Mesothelial cell of epicardium (in vitro differentiated cells): ENCODE measurements at regions not wholly inside any gene's neighbourhood (a gene's known extent, or its start where the extent isn't known, plus 50 kb on each side); places are given as distances from the start of the nearest gene placed in this dataset.

ENCODE experiments used
- DNase-seq, 2 experiments: peaks; one replicate each; pipeline ENCODE4 v3.0.0; 2021; ENCODE audit warnings: low spot score in 2 of 2; ENCODE audit not compliant: unreplicated experiment in 2 of 2
- H3K27ac Mint-ChIP-seq: 2 replicates; pipeline ENCODE4 v1.8.0; 2021; ENCODE audit warnings: mixed read lengths
- H3K27me3 Mint-ChIP-seq: 2 replicates; pipeline ENCODE4 v1.8.0; 2021; ENCODE audit warnings: low read depth, mixed read lengths
- H3K36me3 Mint-ChIP-seq: 2 replicates; pipeline ENCODE4 v1.8.0; 2021; ENCODE audit warnings: mixed read lengths
- H3K4me1 Mint-ChIP-seq: 2 replicates; pipeline ENCODE4 v1.8.0; 2021; ENCODE audit warnings: mixed read lengths
- H3K4me3 Mint-ChIP-seq: 2 replicates; pipeline ENCODE4 v1.8.0; 2021; ENCODE audit warnings: mild to moderate bottlenecking, moderate library complexity, mixed read lengths
- H3K9me3 Mint-ChIP-seq: 2 replicates; pipeline ENCODE4 v1.8.0; 2021; ENCODE audit warnings: mixed read lengths
- CTCF ChIP-seq: fragments of 200-600 bp; sonication (generic); IDR thresholded peaks from one replicate; pipeline ENCODE4 v1.5.0; 2021; ENCODE audit warnings: antibody characterized with exemption; ENCODE audit not compliant: unreplicated experiment

DNA sequence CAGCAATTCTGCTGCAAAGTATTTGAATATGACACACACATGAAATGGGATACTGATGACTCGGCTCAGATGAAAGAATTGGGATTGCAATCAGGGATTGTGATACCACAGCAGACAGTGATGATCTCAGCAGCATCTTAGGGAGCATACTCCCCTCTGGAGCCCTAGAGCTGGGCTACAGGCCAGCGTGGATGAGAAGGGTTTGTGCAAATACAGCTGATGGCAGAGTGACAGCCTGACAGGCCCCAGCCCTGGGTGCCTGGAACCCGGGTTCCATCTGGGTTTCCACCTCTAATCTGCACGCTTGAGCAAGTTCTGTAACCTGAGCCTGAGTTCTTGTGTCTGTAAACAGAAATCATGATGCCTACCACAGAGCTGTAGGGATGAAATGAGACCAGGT is 418.0 kb downstream of the LRATD1 start:
- Mint-ChIP-seq H3K36me3 (no peaks in the 10 kb centered on the region), H3K9me3 (no peaks in the 10 kb centered on the region), H3K4me1 (no peaks in the 10 kb centered on the region), H3K27ac (no peak overlapping the region), H3K4me3 (no peak overlapping the region), H3K27me3 (peaks cover 22% of the 10 kb centered on the region)
- DNase-seq: no peak
- no peak for TF ChIP-seq CTCF

- TF ChIP-seq CTCF: no peak
- no peaks in the 10 kb centered on the region for H3K4me1 Mint-ChIP-seq
- DNase-seq: no peak
- no peaks in the 10 kb centered on the region for H3K36me3 Mint-ChIP-seq
- no peak overlapping the region for H3K27ac Mint-ChIP-seq
- no peak overlapping the region for H3K4me3 Mint-ChIP-seq
- peaks cover 27% of the 10 kb centered on the region for H3K27me3 Mint-ChIP-seq
- H3K9me3 Mint-ChIP-seq: no peaks in the 10 kb centered on the region
Observed at GRCh38 chr2:15053542-15053941, 421.0 kb downstream of the LRATD1 start.

DNA sequence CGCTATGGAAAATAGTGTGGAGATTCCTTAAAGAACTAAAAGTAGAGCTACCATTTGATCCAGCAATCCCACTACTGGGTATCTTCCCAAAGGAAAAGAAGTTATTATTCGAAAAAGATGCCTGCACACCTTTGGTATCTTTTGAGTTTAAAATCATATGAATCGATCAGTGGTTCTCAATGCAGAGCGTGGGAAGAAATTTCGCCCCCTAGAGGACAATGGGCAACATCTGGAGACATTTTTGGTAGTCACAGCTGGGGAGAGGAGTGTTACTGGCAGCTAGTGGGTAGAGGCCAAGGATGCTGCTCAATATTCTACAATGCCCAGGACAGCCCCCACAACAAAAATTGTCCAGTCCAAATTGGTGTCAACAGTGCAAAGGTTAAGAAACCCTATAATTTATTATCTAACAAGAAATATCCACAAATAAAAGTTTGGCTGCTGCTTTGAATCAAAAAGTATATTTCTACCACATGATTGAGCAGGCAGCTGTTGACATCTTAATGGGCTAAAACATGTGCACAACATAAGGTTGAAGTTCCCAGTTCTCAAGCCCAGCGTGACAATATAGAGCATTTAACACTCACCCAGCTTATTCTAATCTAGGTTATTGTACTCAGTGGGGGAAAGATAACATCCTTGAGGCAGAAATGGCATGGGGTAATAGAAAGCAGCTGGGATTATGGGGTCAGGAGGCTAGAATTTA is 425.7 kb downstream of the LRATD1 start:
- H3K9me3 Mint-ChIP-seq: no peaks in the 10 kb centered on the region
- peaks cover 29% of the 10 kb centered on the region for H3K27me3 Mint-ChIP-seq
- no peak overlapping the region for H3K27ac Mint-ChIP-seq
- H3K4me1 Mint-ChIP-seq: no peaks in the 10 kb centered on the region
- no peak overlapping the region for H3K4me3 Mint-ChIP-seq
- no peak for TF ChIP-seq CTCF
- no peak for DNase-seq
- H3K36me3 Mint-ChIP-seq: no peaks in the 10 kb centered on the region

- no peak overlapping the region for H3K27ac Mint-ChIP-seq
- no peaks in the 10 kb centered on the region for H3K36me3 Mint-ChIP-seq
- TF ChIP-seq CTCF: no peak
- peaks cover under 1% of the 10 kb centered on the region for H3K9me3 Mint-ChIP-seq
- no peaks in the 10 kb centered on the region for H3K4me1 Mint-ChIP-seq
- no peak for DNase-seq
- no peak overlapping the region for H3K4me3 Mint-ChIP-seq
- peaks cover 27% of the 10 kb centered on the region for H3K27me3 Mint-ChIP-seq
Observed at GRCh38 chr2:15058721-15059157, 426.2 kb downstream of the LRATD1 start.

DNA sequence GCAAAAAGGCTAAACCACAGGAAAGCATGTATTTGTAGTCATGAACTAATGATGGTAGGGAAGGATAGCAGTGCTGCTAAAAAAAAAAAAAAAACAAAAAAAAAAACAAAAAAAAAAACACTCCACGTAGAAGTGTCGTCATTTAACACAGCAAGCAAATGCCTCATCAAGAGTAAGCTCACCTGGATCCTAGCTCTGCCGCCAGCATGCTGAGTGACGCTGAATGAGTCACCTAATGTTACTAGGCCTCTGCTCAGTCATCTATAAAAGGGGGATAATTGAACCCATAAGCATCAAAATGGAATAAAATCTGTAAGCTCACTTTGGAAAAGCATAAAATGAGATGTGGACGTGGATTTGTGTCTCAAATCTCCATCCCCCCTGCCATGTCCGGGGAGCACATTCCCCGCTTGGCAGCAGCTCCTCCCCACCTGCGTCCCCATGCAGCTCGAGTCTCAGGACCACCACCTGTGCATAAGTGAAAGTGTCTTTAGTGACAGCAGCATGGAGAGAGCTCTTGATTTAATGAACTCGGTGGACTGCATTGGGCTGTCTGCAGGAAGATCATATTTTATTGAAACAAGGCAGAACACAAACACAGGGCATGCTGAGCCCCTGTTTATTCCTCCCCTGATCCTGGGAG is 427.5 kb downstream of the LRATD1 start:
- peaks cover 4% of the 10 kb centered on the region for H3K9me3 Mint-ChIP-seq
- no peak overlapping the region for H3K27ac Mint-ChIP-seq
- H3K4me3 Mint-ChIP-seq: no peak overlapping the region
- H3K36me3 Mint-ChIP-seq: no peaks in the 10 kb centered on the region
- DNase-seq: no peak
- no peak for TF ChIP-seq CTCF
- H3K4me1 Mint-ChIP-seq: no peaks in the 10 kb centered on the region
- H3K27me3 Mint-ChIP-seq: peaks cover 16% of the 10 kb centered on the region
